Neural cell (in vitro differentiated cells): ENCODE measurements at regions not wholly inside any gene's neighbourhood (a gene's known extent, or its start where the extent isn't known, plus 50 kb on each side); places are given as distances from the start of the nearest gene placed in this dataset.

Experiments used
- H2AFZ ChIP-seq: fragments of 200-600, 300-800 bp; sonication (generic), shearing (Covaris generic); 2 replicates; pipeline ENCODE4 v1.6.0; 2014; ENCODE audit warnings: low read depth, mild to moderate bottlenecking, antibody characterized with exemption, low read length, moderate library complexity
- H3F3A ChIP-seq: fragments of 200-600 bp; shearing (Covaris generic); 2 replicates; pipeline ENCODE4 v1.6.1; 2016; ENCODE audit warnings: mild to moderate bottlenecking, moderate library complexity, mixed read lengths, antibody characterized with exemption, low read length; ENCODE audit not compliant: insufficient read depth, poor library complexity, severe bottlenecking
- H3K27ac ChIP-seq: fragments of 200-600, 300-800 bp; sonication (generic), shearing (Covaris generic); 2 replicates; pipeline ENCODE4 v1.5.1; 2014; ENCODE audit warnings: mild to moderate bottlenecking, low read length, moderate library complexity
- H3K27me3 ChIP-seq: fragments of 300-800, 200-600 bp; sonication (generic), shearing (Covaris generic); 2 replicates; pipeline ENCODE4 v1.6.0; 2014; ENCODE audit warnings: mild to moderate bottlenecking, low read depth, low read length, moderate library complexity; ENCODE audit not compliant: insufficient read depth
- H3K36me3 ChIP-seq: fragments of 300-800, 200-600 bp; sonication (generic), shearing (Covaris generic); 2 replicates; pipeline ENCODE4 v1.5.1; 2014; ENCODE audit warnings: mild to moderate bottlenecking, antibody characterized with exemption, low read length, moderate library complexity; ENCODE audit not compliant: insufficient read depth
- H3K4me2 ChIP-seq: fragments of 300-800, 200-600 bp; sonication (generic), shearing (Covaris generic); 2 replicates; pipeline ENCODE4 v1.6.0; 2014; ENCODE audit warnings: mild to moderate bottlenecking, low read length
- H3K4me3 ChIP-seq: fragments of 300-800, 200-600 bp; sonication (generic), shearing (Covaris generic); 2 replicates; pipeline ENCODE4 v1.5.1; 2014; ENCODE audit warnings: mild to moderate bottlenecking, low read length, moderate library complexity
- H3K79me2 ChIP-seq: fragments of 200-600 bp; shearing (Covaris generic); replicated peaks from 2 replicates; pipeline ENCODE4 v1.6.0; 2014; ENCODE audit warnings: mild to moderate bottlenecking, low read length, moderate library complexity; ENCODE audit not compliant: insufficient read depth
- H3K9ac ChIP-seq: fragments of 300-800, 200-600 bp; sonication (generic), shearing (Covaris generic); 2 replicates; pipeline ENCODE4 v1.6.1; 2016; ENCODE audit warnings: mild to moderate bottlenecking, low read length, mixed read lengths
- H3K9me2 ChIP-seq: fragments of 200-600 bp; shearing (Covaris generic); 2 replicates; pipeline ENCODE4 v1.6.1; 2016; ENCODE audit warnings: mild to moderate bottlenecking, low read length, mixed read lengths; ENCODE audit not compliant: insufficient read depth
- H3K9me3 ChIP-seq: fragments of 200-600, 300-800 bp; sonication (generic), shearing (Covaris generic); 2 replicates; pipeline ENCODE4 v1.6.1; 2016; ENCODE audit warnings: mild to moderate bottlenecking, mixed run types, low read length, moderate library complexity, mixed read lengths
- H4K20me1 ChIP-seq: fragments of 200-600 bp; shearing (Covaris generic); 2 replicates; pipeline ENCODE4 v1.6.1; 2016; ENCODE audit warnings: mild to moderate bottlenecking, mixed run types; ENCODE audit not compliant: insufficient read depth
- CTCF ChIP-seq: fragments of 450-650 bp; IDR thresholded peaks from 2 replicates; pipeline ENCODE4 v1.5.1; 2014; ENCODE audit warnings: antibody characterized with exemption, mild to moderate bottlenecking, moderate library complexity; ENCODE audit not compliant: poor library complexity, severe bottlenecking
- EP300 ChIP-seq: fragments of 450-650 bp; conservative IDR thresholded peaks from 2 replicates; pipeline ENCODE4 v1.6.1; 2014; ENCODE audit warnings: antibody characterized with exemption, mild to moderate bottlenecking, moderate library complexity; ENCODE audit not compliant: poor library complexity, severe bottlenecking
- EZH2 ChIP-seq: fragments of 200-600, 300-800 bp; shearing (Covaris generic), sonication (generic); IDR thresholded peaks from 2 replicates; pipeline ENCODE4 v1.6.1; 2014; ENCODE audit warnings: antibody characterized with exemption, low read length, borderline replicate concordance, mild to moderate bottlenecking; ENCODE audit not compliant: insufficient read depth, poor library complexity, severe bottlenecking
- MXI1 ChIP-seq: fragments of 450-650 bp; conservative IDR thresholded peaks from 2 replicates; pipeline ENCODE4 v1.6.1; 2014; ENCODE audit warnings: antibody characterized with exemption, mild to moderate bottlenecking; ENCODE audit not compliant: poor library complexity, severe bottlenecking
- POLR2AphosphoS5 ChIP-seq: IDR thresholded peaks from 2 replicates; pipeline ENCODE4 v1.6.1; 2012
- RAD21 ChIP-seq: fragments of 450-650 bp; conservative IDR thresholded peaks from 2 replicates; pipeline ENCODE4 v1.6.1; 2014; ENCODE audit warnings: antibody characterized with exemption, mild to moderate bottlenecking, moderate library complexity
- REST ChIP-seq: IDR thresholded peaks from 2 replicates; pipeline ENCODE4 v1.6.1; 2012; ENCODE audit warnings: borderline replicate concordance
- SMC3 ChIP-seq: fragments of 450-650 bp; conservative IDR thresholded peaks from 2 replicates; pipeline ENCODE4 v1.6.1; 2014; ENCODE audit warnings: antibody characterized with exemption, mild to moderate bottlenecking, moderate library complexity; ENCODE audit not compliant: poor library complexity
- TAF1 ChIP-seq: IDR thresholded peaks from 2 replicates; pipeline ENCODE4 v1.6.1; 2012; ENCODE audit warnings: low read depth

GRCh38 chr17:72184805-72185204 is 64.0 kb downstream of the SOX9 start:
- no peak overlapping the region for H3K9ac ChIP-seq
- H3K79me2 ChIP-seq, result no peaks in the 10 kb centered on the region
- no peaks in the 10 kb centered on the region for H3K36me3 ChIP-seq
- H3K4me2 ChIP-seq, result no peak overlapping the region
- no peaks in the 10 kb centered on the region for H3F3A ChIP-seq
- H3K27me3 ChIP-seq, result no peaks in the 10 kb centered on the region
- no peaks in the 10 kb centered on the region for H3K9me3 ChIP-seq
- no peak overlapping the region for H3K4me3 ChIP-seq
- TF ChIP-seq CTCF, result no peak
- no peak for TF ChIP-seq REST
- no peak for TF ChIP-seq RAD21
- no peak for TF ChIP-seq EP300
- TF ChIP-seq MXI1, result no peak
- TF ChIP-seq EZH2, result no peak
- no peak for TF ChIP-seq SMC3
- TF ChIP-seq POLR2AphosphoS5, result no peak
- no peak for TF ChIP-seq TAF1
- no peaks in the 10 kb centered on the region for H3K9me2 ChIP-seq
- no peak overlapping the region for H3K27ac ChIP-seq
- no peak overlapping the region for H2AFZ ChIP-seq
- H4K20me1 ChIP-seq, result no peaks in the 10 kb centered on the region

- no peak overlapping the region for H2AFZ ChIP-seq
- H3K9me2 ChIP-seq, result no peaks in the 10 kb centered on the region
- no peaks in the 10 kb centered on the region for H4K20me1 ChIP-seq
- no peaks in the 10 kb centered on the region for H3K9me3 ChIP-seq
- no peak overlapping the region for H3K4me2 ChIP-seq
- no peaks in the 10 kb centered on the region for H3K36me3 ChIP-seq
- H3K9ac ChIP-seq, result no peak overlapping the region
- H3K27me3 ChIP-seq, result no peaks in the 10 kb centered on the region
- H3K79me2 ChIP-seq, result no peaks in the 10 kb centered on the region
- no peak overlapping the region for H3K4me3 ChIP-seq
- TF ChIP-seq EP300, result no peak
- no peak for TF ChIP-seq TAF1
- TF ChIP-seq REST, result no peak
- TF ChIP-seq POLR2AphosphoS5, result no peak
- TF ChIP-seq CTCF, result no peak
- no peak for TF ChIP-seq EZH2
- no peak for TF ChIP-seq MXI1
- no peak for TF ChIP-seq SMC3
- TF ChIP-seq RAD21, result no peak
- no peaks in the 10 kb centered on the region for H3F3A ChIP-seq
- no peak overlapping the region for H3K27ac ChIP-seq
These were observed 64.7 kb downstream of the SOX9 start for GRCh38 chr17:72185564-72185963.
